ENCODE measurements at regions not wholly inside any gene's neighbourhood (a gene's known extent, or its start where the extent isn't known, plus 50 kb on each side); places are given as distances from the start of the nearest gene placed in this dataset.

DNA sequence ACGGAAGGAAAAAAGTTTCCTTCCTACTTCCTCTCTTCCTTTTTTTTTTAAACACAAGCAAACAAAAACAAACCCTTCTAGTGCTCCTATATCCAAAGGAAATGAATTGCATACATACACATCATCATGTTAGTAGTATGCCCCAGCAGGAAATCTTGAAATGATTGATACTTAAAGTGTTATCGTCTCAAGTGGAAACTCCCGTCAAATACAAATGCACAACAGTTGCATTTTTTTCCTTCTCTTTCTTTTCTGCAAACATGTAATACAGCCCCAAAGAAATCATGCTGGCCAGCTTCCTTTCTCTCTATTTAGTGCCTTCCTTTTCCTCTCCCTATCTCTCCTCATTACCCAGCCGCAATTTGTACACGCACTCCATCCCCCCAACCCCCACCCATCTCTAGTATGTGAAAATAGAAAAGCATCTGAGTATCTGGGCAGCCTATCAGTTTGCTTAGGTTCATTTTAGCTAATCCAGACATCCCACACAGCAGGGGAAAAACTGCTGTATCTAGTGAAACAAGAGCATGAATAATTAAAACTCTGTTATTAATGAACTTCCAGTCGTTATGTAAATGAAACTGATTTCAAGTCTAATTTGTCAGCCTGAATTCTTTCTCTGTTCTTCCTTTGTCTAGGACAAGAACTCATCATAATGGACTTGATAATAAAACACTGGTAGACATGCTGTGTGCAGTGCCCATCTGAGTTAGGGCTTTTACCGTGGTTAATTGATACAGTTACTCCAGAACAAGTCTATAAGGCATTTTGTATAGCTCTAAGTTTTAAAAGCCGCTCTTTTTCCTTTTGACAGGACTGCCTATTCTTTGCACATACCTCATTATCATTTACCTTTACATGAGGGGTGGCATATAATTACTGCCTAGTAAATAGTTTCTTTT is 336.5 kb upstream of the ADGRL2 start:
- no peaks in the 10 kb centered on the region for H3K9me3 ChIP-seq (ENCODE audit: control insufficient read depth, low read length)
- Mint-ChIP-seq H3K27ac (no peak overlapping the region), H3K9me3 (no peaks in the 10 kb centered on the region), H3K4me1 (peaks cover 11% of the 10 kb centered on the region), H3K27me3 (ENCODE audit: insufficient read depth) (no peaks in the 10 kb centered on the region), H3K36me3 (ENCODE audit: low read depth) (no peaks in the 10 kb centered on the region), H3K4me3 (no peak overlapping the region)
- no peak overlapping the region for H3K4me3 ChIP-seq (ENCODE audit: low read length)
- H3K36me3 ChIP-seq (ENCODE audit: control insufficient read depth, insufficient read depth, low read length) = no peaks in the 10 kb centered on the region
- no peaks in the 10 kb centered on the region for H3K27me3 ChIP-seq (ENCODE audit: control insufficient read depth, insufficient read depth, low read length, poor library complexity, severe bottlenecking)
- no peak for DNase-seq
- no peak overlapping the region for H3K9ac ChIP-seq (ENCODE audit: extremely low read depth, low read length, poor library complexity, severe bottlenecking)
- H3K27ac ChIP-seq (ENCODE audit: low read depth, low read length) = peak overlapping the region; percentile 52
- H3K4me1 ChIP-seq (ENCODE audit: control insufficient read depth, insufficient read depth, low read length) = no peaks in the 10 kb centered on the region
- 79 to 93% methylated on average over 5 to 8 of the region's 8 CpGs for WGBS, 2 experiments (ENCODE audit: insufficient coverage in 1 of 2, insufficient read length in 1 of 2)
- TF ChIP-seq, protein P1, sequence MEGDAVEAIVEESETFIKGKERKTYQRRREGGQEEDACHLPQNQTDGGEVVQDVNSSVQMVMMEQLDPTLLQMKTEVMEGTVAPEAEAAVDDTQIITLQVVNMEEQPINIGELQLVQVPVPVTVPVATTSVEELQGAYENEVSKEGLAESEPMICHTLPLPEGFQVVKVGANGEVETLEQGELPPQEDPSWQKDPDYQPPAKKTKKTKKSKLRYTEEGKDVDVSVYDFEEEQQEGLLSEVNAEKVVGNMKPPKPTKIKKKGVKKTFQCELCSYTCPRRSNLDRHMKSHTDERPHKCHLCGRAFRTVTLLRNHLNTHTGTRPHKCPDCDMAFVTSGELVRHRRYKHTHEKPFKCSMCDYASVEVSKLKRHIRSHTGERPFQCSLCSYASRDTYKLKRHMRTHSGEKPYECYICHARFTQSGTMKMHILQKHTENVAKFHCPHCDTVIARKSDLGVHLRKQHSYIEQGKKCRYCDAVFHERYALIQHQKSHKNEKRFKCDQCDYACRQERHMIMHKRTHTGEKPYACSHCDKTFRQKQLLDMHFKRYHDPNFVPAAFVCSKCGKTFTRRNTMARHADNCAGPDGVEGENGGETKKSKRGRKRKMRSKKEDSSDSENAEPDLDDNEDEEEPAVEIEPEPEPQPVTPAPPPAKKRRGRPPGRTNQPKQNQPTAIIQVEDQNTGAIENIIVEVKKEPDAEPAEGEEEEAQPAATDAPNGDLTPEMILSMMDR (conservative IDR thresholded peaks at IDR 0.05) = no peak

DNA sequence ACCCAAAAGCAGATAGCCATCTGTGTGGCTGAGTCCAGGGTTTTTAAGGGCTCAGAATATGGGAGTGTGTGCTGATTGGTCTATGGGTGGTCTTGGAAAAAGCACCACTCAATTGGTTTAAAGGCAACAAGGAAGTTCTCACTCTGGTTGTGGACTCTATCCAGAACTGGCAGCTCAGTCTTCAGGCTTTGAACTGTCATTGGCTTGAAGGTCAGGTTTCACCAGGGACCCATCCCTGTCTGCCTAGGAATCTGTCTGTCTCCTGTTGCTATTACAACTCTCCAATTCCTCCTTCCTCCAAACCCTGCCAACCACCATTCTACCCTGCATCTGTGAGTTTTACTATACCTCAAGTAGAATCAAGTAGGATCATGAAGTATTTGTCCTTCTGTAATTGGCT is 341.7 kb upstream of the ADGRL2 start:
- H3K9ac ChIP-seq (ENCODE audit: extremely low read depth, low read length, poor library complexity, severe bottlenecking) = no peak overlapping the region
- H3K9me3 Mint-ChIP-seq = no peaks in the 10 kb centered on the region
- H3K4me1 ChIP-seq (ENCODE audit: control insufficient read depth, insufficient read depth, low read length) = no peaks in the 10 kb centered on the region
- H3K27me3 Mint-ChIP-seq (ENCODE audit: insufficient read depth) = no peaks in the 10 kb centered on the region
- H3K36me3 Mint-ChIP-seq (ENCODE audit: low read depth) = no peaks in the 10 kb centered on the region
- no peaks in the 10 kb centered on the region for H3K27me3 ChIP-seq (ENCODE audit: control insufficient read depth, insufficient read depth, low read length, poor library complexity, severe bottlenecking)
- H3K4me1 Mint-ChIP-seq = peaks cover 11% of the 10 kb centered on the region
- H3K4me3 ChIP-seq (ENCODE audit: low read length) = no peak overlapping the region
- H3K27ac Mint-ChIP-seq = no peak overlapping the region
- TF ChIP-seq, protein P1 (conservative IDR thresholded peaks at IDR 0.05) = no peak
- H3K9me3 ChIP-seq (ENCODE audit: control insufficient read depth, low read length) = no peaks in the 10 kb centered on the region
- no peak overlapping the region for H3K4me3 Mint-ChIP-seq
- no peak for DNase-seq
- H3K36me3 ChIP-seq (ENCODE audit: control insufficient read depth, insufficient read depth, low read length) = no peaks in the 10 kb centered on the region
- no peak overlapping the region for H3K27ac ChIP-seq (ENCODE audit: low read depth, low read length)

DNA sequence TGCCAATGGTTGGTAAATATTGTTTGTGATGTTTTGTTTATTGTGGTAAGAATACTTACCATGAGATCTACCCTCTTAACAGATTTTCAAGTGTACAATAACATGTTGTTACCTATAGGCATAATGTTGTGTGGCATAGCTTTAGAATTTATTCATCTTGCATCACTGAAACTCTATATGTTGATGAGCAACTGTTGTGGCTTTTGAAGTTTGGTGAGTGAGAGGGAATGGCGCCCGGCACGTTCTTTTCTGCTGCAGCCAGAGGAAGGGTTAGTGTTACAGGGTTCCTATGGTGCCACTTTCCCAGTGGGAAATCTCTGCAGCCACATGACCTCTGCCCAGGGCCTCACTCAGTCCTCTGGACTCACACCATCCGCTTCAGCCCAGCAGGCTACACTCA is 342.5 kb upstream of the ADGRL2 start:
- TF ChIP-seq, protein P1 (conservative IDR thresholded peaks at IDR 0.05) = no peak
- H3K27ac ChIP-seq (ENCODE audit: low read depth, low read length) = no peak overlapping the region
- H3K4me1 ChIP-seq (ENCODE audit: control insufficient read depth, insufficient read depth, low read length) = no peaks in the 10 kb centered on the region
- H3K9me3 ChIP-seq (ENCODE audit: control insufficient read depth, low read length) = no peaks in the 10 kb centered on the region
- H3K27me3 ChIP-seq (ENCODE audit: control insufficient read depth, insufficient read depth, low read length, poor library complexity, severe bottlenecking) = no peaks in the 10 kb centered on the region
- no peak overlapping the region for H3K4me3 ChIP-seq (ENCODE audit: low read length)
- Mint-ChIP-seq H3K36me3 (ENCODE audit: low read depth) (no peaks in the 10 kb centered on the region), H3K4me3 (no peak overlapping the region), H3K4me1 (peaks cover 17% of the 10 kb centered on the region), H3K27me3 (ENCODE audit: insufficient read depth) (no peaks in the 10 kb centered on the region), H3K9me3 (no peaks in the 10 kb centered on the region), H3K27ac (no peak overlapping the region)
- DNase-seq = no peak
- H3K9ac ChIP-seq (ENCODE audit: extremely low read depth, low read length, poor library complexity, severe bottlenecking) = no peak overlapping the region
- no peaks in the 10 kb centered on the region for H3K36me3 ChIP-seq (ENCODE audit: control insufficient read depth, insufficient read depth, low read length)
- 62% methylated on average over 4 of the region's 4 CpGs; no CpG with 5 or more reads in 1 of the 2 experiments for WGBS, 2 experiments (ENCODE audit: insufficient coverage in 1 of 2, insufficient read length in 1 of 2)

Data from endodermal cell (in vitro differentiated cells).